ENCODE measurements at regions not wholly inside any gene's neighbourhood (a gene's known extent, or its start where the extent isn't known, plus 50 kb on each side); places are given as distances from the start of the nearest gene placed in this dataset.

- Histone ChIP-seq H3K9me3 (no peaks in the 10 kb centered on the region), H3K36me3 (no peaks in the 10 kb centered on the region), H3K27me3 (no peaks in the 10 kb centered on the region), H3K27ac (no peak overlapping the region), H3K4me3 (no peak overlapping the region), H3K4me1 (no peaks in the 10 kb centered on the region)
- ATAC-seq (ENCODE audit: low FRiP score in 2 of 2) (no peak), DNase-seq (peak in 1 of 2 donors; percentile 48)
- TF ChIP-seq POLR2A (IDR thresholded peaks at IDR 0.05) (no peak), EP300 (IDR thresholded peaks at IDR 0.05) (no peak), POLR2AphosphoS5 (IDR thresholded peaks at IDR 0.05) (no peak), CTCF (IDR thresholded peaks at IDR 0.05) (no peak)
- 83 to 96% methylated on average over 6 of the region's 6 CpGs for WGBS, 2 donors
Measured at GRCh38 chr15:29333261-29333660, 63.6 kb upstream of the NSMCE3 start.

GRCh38 chr15:29331669-29332068 is 62.0 kb upstream of the NSMCE3 start:
- H3K4me3 ChIP-seq, result no peak overlapping the region
- H3K4me1 ChIP-seq, result no peaks in the 10 kb centered on the region
- ATAC-seq (ENCODE audit: low FRiP score in 2 of 2) (no peak), DNase-seq (no peak)
- no peak for TF ChIP-seq CTCF (IDR thresholded peaks at IDR 0.05)
- no peak for TF ChIP-seq EP300 (IDR thresholded peaks at IDR 0.05)
- TF ChIP-seq POLR2AphosphoS5 (IDR thresholded peaks at IDR 0.05), result no peak
- no peak for TF ChIP-seq POLR2A (IDR thresholded peaks at IDR 0.05)
- WGBS, 2 donors, result 72 to 80% methylated on average over 6 of the region's 6 CpGs
- H3K27ac ChIP-seq, result no peak overlapping the region
- no peaks in the 10 kb centered on the region for H3K9me3 ChIP-seq
- H3K36me3 ChIP-seq, result no peaks in the 10 kb centered on the region
- no peaks in the 10 kb centered on the region for H3K27me3 ChIP-seq

DNA sequence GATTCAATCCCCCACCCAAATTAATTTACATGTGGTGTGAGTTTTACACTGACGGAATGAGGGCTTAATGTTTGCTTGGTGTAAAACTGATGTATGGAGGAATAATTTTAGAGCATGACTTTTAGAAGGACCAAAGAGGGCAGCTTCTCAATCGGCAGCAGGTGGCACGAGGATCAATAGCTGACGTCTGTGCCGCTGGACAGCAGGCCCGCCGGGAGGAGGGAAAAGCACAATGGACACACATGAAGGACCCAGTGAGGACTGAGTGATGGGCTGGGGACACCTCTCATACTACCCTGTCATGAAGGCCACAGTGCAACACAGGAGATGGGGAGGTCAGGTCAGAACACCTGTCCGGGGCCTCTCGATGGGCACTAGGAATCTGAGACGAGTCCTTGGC is 61.4 kb upstream of the NSMCE3 start:
- Histone ChIP-seq H3K27ac (no peak overlapping the region), H3K9me3 (peaks cover 0 to 4% (median 1%) of the 10 kb centered on the region in 4 donors), H3K27me3 (no peaks in the 10 kb centered on the region), H3K36me3 (no peaks in the 10 kb centered on the region), H3K4me1 (no peaks in the 10 kb centered on the region), H3K4me3 (no peak overlapping the region)
- 92 to 97% methylated on average over 10 of the region's 10 CpGs for WGBS, 2 donors
- no peak for TF ChIP-seq POLR2AphosphoS5 (IDR thresholded peaks at IDR 0.05)
- TF ChIP-seq POLR2A (IDR thresholded peaks at IDR 0.05), result no peak
- TF ChIP-seq CTCF (IDR thresholded peaks at IDR 0.05), result no peak
- no peak for TF ChIP-seq EP300 (IDR thresholded peaks at IDR 0.05)
- DNase-seq (peak in 1 of 2 donors; percentile 51), ATAC-seq (ENCODE audit: low FRiP score in 2 of 2) (no peak)

- peaks cover 0 to 7% (median 0%) of the 10 kb centered on the region in 4 donors for H3K4me1 ChIP-seq
- DNase-seq, result no peak
- H3K4me3 ChIP-seq, result no peak overlapping the region
- TF ChIP-seq POLR2AphosphoS5 (IDR thresholded peaks at IDR 0.05) (no peak), EP300 (IDR thresholded peaks at IDR 0.05) (no peak)
- no peak for ATAC-seq (ENCODE audit: low FRiP score in 2 of 2)
- 50 to 84% methylated on average over 1 of the region's 1 CpG for whole genome bisulfite sequencing, 2 donors
- H3K36me3 ChIP-seq, result no peaks in the 10 kb centered on the region
- H3K27ac ChIP-seq, result no peak overlapping the region
- no peaks in the 10 kb centered on the region for H3K27me3 ChIP-seq
- H3K9me3 ChIP-seq, result peaks cover 0 to 7% (median 2%) of the 10 kb centered on the region in 4 donors
Measured at GRCh38 chr15:29324746-29325145, 55.1 kb upstream of the NSMCE3 start.

DNA sequence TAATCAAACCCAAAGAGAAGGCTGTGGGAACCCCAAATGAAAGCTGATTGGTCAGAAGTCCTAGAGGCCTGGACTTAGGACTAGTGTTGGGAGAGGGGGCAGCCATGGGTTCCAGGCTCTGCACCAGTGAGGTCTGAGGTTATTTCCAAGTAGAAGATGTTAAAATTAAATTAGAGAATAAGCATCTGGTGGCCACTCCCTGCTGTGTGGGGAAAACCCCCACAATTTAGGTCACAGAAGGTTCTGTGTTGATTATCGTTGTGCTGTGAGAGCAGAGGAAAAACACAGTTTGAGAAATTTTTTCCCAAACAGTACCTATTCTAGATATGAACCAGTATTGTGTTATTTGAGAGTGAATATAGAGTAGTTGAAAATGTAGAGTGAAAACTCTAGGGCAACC is 53.9 kb upstream of the NSMCE3 start:
- no peak for DNase-seq
- H3K36me3 ChIP-seq, result no peaks in the 10 kb centered on the region
- H3K27me3 ChIP-seq, result no peaks in the 10 kb centered on the region
- no peak overlapping the region for H3K27ac ChIP-seq
- no peak for ATAC-seq (ENCODE audit: low FRiP score in 2 of 2)
- H3K9me3 ChIP-seq, result peaks cover 0 to 7% (median 2%) of the 10 kb centered on the region in 4 donors
- TF ChIP-seq CTCF (IDR thresholded peaks at IDR 0.05) (no peak), POLR2A (IDR thresholded peaks at IDR 0.05) (no peak), EP300 (IDR thresholded peaks at IDR 0.05) (no peak), POLR2AphosphoS5 (IDR thresholded peaks at IDR 0.05) (no peak)
- peaks cover 0 to 7% (median 0%) of the 10 kb centered on the region in 4 donors for H3K4me1 ChIP-seq
- 79 to 83% methylated on average over 1 of the region's 1 CpG for WGBS, 2 donors
- no peak overlapping the region for H3K4me3 ChIP-seq

Measured in upper lobe of left lung (tissue), 6 donors.